OCI-LY7 (cell line): ENCODE measurements at regions not wholly inside any gene's neighbourhood (a gene's known extent, or its start where the extent isn't known, plus 50 kb on each side); places are given as distances from the start of the nearest gene placed in this dataset.

Experiments used
- EZH2phosphoT487 ChIP-seq: fragments of 200-600 bp; sonication (generic); IDR thresholded peaks from 2 replicates; pipeline ENCODE4 v1.6.1; 2018; ENCODE audit warnings: low read depth, borderline replicate concordance, mild to moderate bottlenecking, mixed run types, antibody characterized with exemption, low read length, moderate library complexity, mixed read lengths
- TF ChIP-seq, protein P1 (sequence below): fragments of 200-600 bp; sonication (generic); conservative IDR thresholded peaks from 2 replicates; pipeline ENCODE4 v1.5.1; 2014; ENCODE audit warnings: mild to moderate bottlenecking, antibody characterized with exemption, low read length, moderate library complexity, mixed read lengths

DNA sequence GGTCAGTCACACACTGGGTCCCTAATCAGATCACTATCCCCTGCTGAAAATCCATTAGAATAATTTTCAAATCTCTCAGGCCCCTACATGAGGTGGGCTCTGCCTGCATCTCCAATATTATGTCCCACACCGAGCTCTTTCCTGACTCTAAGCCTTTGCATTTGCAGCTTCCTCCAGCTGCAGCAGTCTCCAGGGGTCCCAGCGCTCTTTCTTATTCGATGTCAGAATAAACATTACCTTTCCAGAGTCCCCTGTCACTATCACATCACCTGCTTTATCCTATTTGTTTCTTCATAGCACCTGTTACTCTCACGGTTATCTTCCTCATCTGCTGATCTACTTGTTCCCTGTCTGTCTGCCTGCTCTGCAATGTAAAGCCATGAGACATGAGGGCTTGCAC is 57.3 kb upstream of the MON1B start:
- TF ChIP-seq, protein P1, sequence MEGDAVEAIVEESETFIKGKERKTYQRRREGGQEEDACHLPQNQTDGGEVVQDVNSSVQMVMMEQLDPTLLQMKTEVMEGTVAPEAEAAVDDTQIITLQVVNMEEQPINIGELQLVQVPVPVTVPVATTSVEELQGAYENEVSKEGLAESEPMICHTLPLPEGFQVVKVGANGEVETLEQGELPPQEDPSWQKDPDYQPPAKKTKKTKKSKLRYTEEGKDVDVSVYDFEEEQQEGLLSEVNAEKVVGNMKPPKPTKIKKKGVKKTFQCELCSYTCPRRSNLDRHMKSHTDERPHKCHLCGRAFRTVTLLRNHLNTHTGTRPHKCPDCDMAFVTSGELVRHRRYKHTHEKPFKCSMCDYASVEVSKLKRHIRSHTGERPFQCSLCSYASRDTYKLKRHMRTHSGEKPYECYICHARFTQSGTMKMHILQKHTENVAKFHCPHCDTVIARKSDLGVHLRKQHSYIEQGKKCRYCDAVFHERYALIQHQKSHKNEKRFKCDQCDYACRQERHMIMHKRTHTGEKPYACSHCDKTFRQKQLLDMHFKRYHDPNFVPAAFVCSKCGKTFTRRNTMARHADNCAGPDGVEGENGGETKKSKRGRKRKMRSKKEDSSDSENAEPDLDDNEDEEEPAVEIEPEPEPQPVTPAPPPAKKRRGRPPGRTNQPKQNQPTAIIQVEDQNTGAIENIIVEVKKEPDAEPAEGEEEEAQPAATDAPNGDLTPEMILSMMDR, result no peak
- TF ChIP-seq EZH2phosphoT487, result no peak
